Transverse colon (tissue), 4 donors: ENCODE measurements at regions not wholly inside any gene's neighbourhood (a gene's known extent, or its start where the extent isn't known, plus 50 kb on each side); places are given as distances from the start of the nearest gene placed in this dataset.

Source experiments
- DNase-seq: peaks from one replicate; pipeline ENCODE4 v3.0.0-alpha.2; 2019
- H3K27ac ChIP-seq, 4 donors: fragments of 200-600 bp; sonication (generic); 2 replicates each; pipeline ENCODE4 v1.5.1; 2016 to 2018; ENCODE audit warnings: inconsistent platforms in 4 of 4
- H3K27me3 ChIP-seq: fragments of 200-600 bp; sonication (generic); 2 replicates; pipeline ENCODE4 v1.5.1; 2017; ENCODE audit warnings: inconsistent platforms
- H3K36me3 ChIP-seq, 4 donors: fragments of 200-600 bp; sonication (generic); 2 replicates each; pipeline ENCODE4 v1.5.1; 2017 to 2019; ENCODE audit warnings: inconsistent platforms in 4 of 4
- H3K4me1 ChIP-seq, 4 donors: fragments of 200-600 bp; sonication (generic); 2 replicates each; pipeline ENCODE4 v1.5.1; 2017 to 2020; ENCODE audit warnings: inconsistent platforms in 4 of 4
- H3K4me3 ChIP-seq, 4 donors: fragments of 200-600 bp; sonication (generic); 1 replicate in 1 of 4; 2 replicates in 3 of 4; pipeline versions ENCODE4 v1.5.1 to v1.6.1; 2017 to 2019; ENCODE audit warnings: inconsistent platforms in 4 of 4
- H3K9me3 ChIP-seq, 2 donors: fragments of 200-600 bp; sonication (generic); 2 replicates each; pipeline ENCODE4 v1.5.1; 2017 to 2019; ENCODE audit warnings: inconsistent platforms in 2 of 2
- CTCF ChIP-seq, 5 experiments: fragments of 200-600 bp in 3 of 5; fragments of 450-650 bp in 2 of 5; sonication (generic) in 3 of 5; IDR thresholded peaks; 1 replicate in 2 of 5; 2 replicates in 3 of 5; pipeline ENCODE4 v1.5.1; 2016 to 2017; ENCODE audit warnings: antibody characterized with exemption in 5 of 5, inconsistent platforms in 3 of 5, mild to moderate bottlenecking in 2 of 5, moderate library complexity in 1 of 5
- EP300 ChIP-seq: sonication (generic); formaldehyde crosslinking; IDR thresholded peaks from one replicate; pipeline ENCODE4 v1.6.1; 2017; ENCODE audit warnings: antibody characterized with exemption, low read depth
- POLR2A ChIP-seq: fragments of 450-650 bp; IDR thresholded peaks from one replicate; pipeline ENCODE4 v1.6.1; 2016; ENCODE audit warnings: antibody characterized with exemption, mild to moderate bottlenecking, moderate library complexity
- POLR2AphosphoS5 ChIP-seq, 3 donors: sonication (generic); formaldehyde crosslinking; IDR thresholded peaks; one replicate each; pipeline ENCODE4 v1.6.1; 2016; ENCODE audit warnings: antibody characterized with exemption in 3 of 3
- WGBS, 2 donors: methylation state at CpG; one replicate each; pipeline ENCODE4 v1.1.5; 2018; ENCODE audit warnings: low coverage in 1 of 2; 5-methylcytosine and 5-hydroxymethylcytosine counted together
- in situ Hi-C, 4 donors: fragments of 200-750 bp; cut with MboI; loops; one replicate each; pipeline versions ENCODE4 v1.15.0 to v1.15.1; 2017; ENCODE audit warnings: low sequenced_read_pairs in 3 of 4, low pct_ligation_motif_present in 1 of 4, low pct_unique_long_range_greater_than_20kb in 1 of 4
- intact Hi-C: fragments of 100-400 bp; cut with DNase I; formaldehyde crosslinking; loops from one replicate; pipeline ENCODE4 v1.15.1; 2023; ENCODE audit warnings: low total_unique reads

- Histone ChIP-seq H3K4me1 (peaks cover 0 to 14% (median 3%) of the 10 kb centered on the region in 4 donors), H3K9me3 (peaks cover 3 to 6% of the 10 kb centered on the region in 2 donors), H3K27ac (no peak overlapping the region), H3K27me3 (no peaks in the 10 kb centered on the region), H3K4me3 (no peak overlapping the region), H3K36me3 (no peaks in the 10 kb centered on the region)
- 47 to 67% methylated on average over 1 to 2 of the region's 2 CpGs for WGBS, 2 donors
- no peak for DNase-seq
- TF ChIP-seq CTCF (IDR thresholded peaks at IDR 0.05) = no peak
- no peak for TF ChIP-seq EP300
- no peak for TF ChIP-seq POLR2A
- TF ChIP-seq POLR2AphosphoS5 (IDR thresholded peaks at IDR 0.05) = no peak
- in situ Hi-C loops (no loop called here), intact Hi-C loops (no loop called here)
Measured at GRCh38 chr1:193338194-193338593, 151.8 kb upstream of the B3GALT2 start.

- 50 to 55% methylated on average over 1 of the region's 1 CpG for WGBS, 2 donors
Measured at GRCh38 chr1:193335806-193336428, 149.5 kb upstream of the B3GALT2 start.

GRCh38 chr1:193333166-193333565 is 146.8 kb upstream of the B3GALT2 start:
- TF ChIP-seq EP300 (no peak), CTCF (IDR thresholded peaks at IDR 0.05) (no peak), POLR2AphosphoS5 (IDR thresholded peaks at IDR 0.05) (no peak), POLR2A (no peak)
- Histone ChIP-seq H3K4me1 (peaks cover 0 to 3% (median 0%) of the 10 kb centered on the region in 4 donors), H3K27me3 (no peaks in the 10 kb centered on the region), H3K9me3 (peaks cover 24 to 26% of the 10 kb centered on the region in 2 donors), H3K36me3 (no peaks in the 10 kb centered on the region), H3K27ac (no peak overlapping the region), H3K4me3 (no peak overlapping the region)
- in situ Hi-C loops (no loop called here), intact Hi-C loops (no loop called here)
- no peak for DNase-seq
- WGBS, 2 donors = 82 to 97% methylated on average over 3 of the region's 3 CpGs

More at GRCh38 chr1:193335806-193336428, 149.5 kb upstream of the B3GALT2 start:
- no peak for DNase-seq
- no peak overlapping the region for H3K4me3 ChIP-seq
- peaks cover 0 to 3% (median under 1%) of the 10 kb centered on the region in 4 donors for H3K4me1 ChIP-seq
- TF ChIP-seq EP300 = no peak
- in situ Hi-C loops = no loop called here
- no peak overlapping the region for H3K27ac ChIP-seq
- peaks cover 16 to 20% of the 10 kb centered on the region in 2 donors for H3K9me3 ChIP-seq
- no peaks in the 10 kb centered on the region for H3K27me3 ChIP-seq
- no peaks in the 10 kb centered on the region for H3K36me3 ChIP-seq
- intact Hi-C loops = no loop called here

GRCh38 chr1:193326296-193326695 is 139.9 kb upstream of the B3GALT2 start:
- Histone ChIP-seq H3K9me3 (peaks cover 8% of the 10 kb centered on the region in 2 donors), H3K36me3 (no peaks in the 10 kb centered on the region), H3K4me1 (no peaks in the 10 kb centered on the region), H3K4me3 (no peak overlapping the region), H3K27me3 (no peaks in the 10 kb centered on the region), H3K27ac (no peak overlapping the region)
- TF ChIP-seq CTCF (IDR thresholded peaks at IDR 0.05) (no peak), POLR2A (no peak), EP300 (no peak), POLR2AphosphoS5 (IDR thresholded peaks at IDR 0.05) (no peak)
- intact Hi-C loops (no loop called here), in situ Hi-C loops (no loop called here)
- WGBS, 2 donors = 79 to 100% methylated on average over 1 of the region's 1 CpG
- no peak for DNase-seq

- WGBS, 2 donors = 96 to 100% methylated on average over 2 to 4 of the region's 4 CpGs
- no peak overlapping the region for H3K27ac ChIP-seq
- TF ChIP-seq POLR2AphosphoS5 (IDR thresholded peaks at IDR 0.05) (no peak), CTCF (IDR thresholded peaks at IDR 0.05) (no peak)
- H3K27me3 ChIP-seq = no peaks in the 10 kb centered on the region
- no peak for DNase-seq
- H3K4me3 ChIP-seq = no peak overlapping the region
- H3K36me3 ChIP-seq = no peaks in the 10 kb centered on the region
- intact Hi-C loops (no loop called here), in situ Hi-C loops (no loop called here)
- H3K9me3 ChIP-seq = peaks cover 6 to 8% of the 10 kb centered on the region in 2 donors
- no peaks in the 10 kb centered on the region for H3K4me1 ChIP-seq
Measured at GRCh38 chr1:193325771-193326170, 139.4 kb upstream of the B3GALT2 start.
